Neural progenitor cell (in vitro differentiated cells): ENCODE measurements at regions not wholly inside any gene's neighbourhood (a gene's known extent, or its start where the extent isn't known, plus 50 kb on each side); places are given as distances from the start of the nearest gene placed in this dataset.

ENCODE experiments used
- DNase-seq: peaks from one replicate; pipeline ENCODE4 v3.0.0-alpha.2; 2016; ENCODE audit warnings: low spot score
- H2AFZ ChIP-seq: fragments of 200-600 bp; sonication (generic); replicated peaks from 2 replicates; pipeline ENCODE4 v1.6.1; 2016; ENCODE audit warnings: antibody characterized with exemption
- H3F3A ChIP-seq: fragments of 200-600 bp; sonication (generic); 2 replicates; pipeline ENCODE4 v1.6.1; 2016; ENCODE audit warnings: antibody characterized with exemption, low read depth
- H3K27ac ChIP-seq: fragments of 200-600 bp; sonication (generic); 2 replicates; pipeline ENCODE4 v1.5.1; 2016; ENCODE audit warnings: mild to moderate bottlenecking
- H3K27me3 ChIP-seq: fragments of 200-600 bp; sonication (generic); 2 replicates; pipeline ENCODE4 v1.6.1; 2016; ENCODE audit warnings: mild to moderate bottlenecking, moderate library complexity
- H3K36me3 ChIP-seq: fragments of 200-600 bp; sonication (generic); 2 replicates; pipeline ENCODE4 v1.5.1; 2016
- H3K4me1 ChIP-seq: fragments of 200-600 bp; sonication (generic); 2 replicates; pipeline ENCODE4 v1.6.1; 2016; ENCODE audit warnings: mixed run types
- H3K4me2 ChIP-seq: fragments of 200-600 bp; sonication (generic); 2 replicates; pipeline ENCODE4 v1.6.1; 2016
- H3K4me3 ChIP-seq: fragments of 200-600 bp; sonication (generic); 2 replicates; pipeline ENCODE4 v1.5.1; 2016
- H3K79me2 ChIP-seq: fragments of 200-600 bp; sonication (generic); 2 replicates; pipeline ENCODE4 v1.6.1; 2016; ENCODE audit warnings: low read depth
- H3K9ac ChIP-seq: fragments of 200-600 bp; sonication (generic); 2 replicates; pipeline ENCODE4 v1.6.1; 2016
- H3K9me3 ChIP-seq: fragments of 200-600 bp; sonication (generic); 2 replicates; pipeline ENCODE4 v1.5.1; 2016; ENCODE audit warnings: low read depth
- H4K20me1 ChIP-seq: fragments of 200-600 bp; sonication (generic); 2 replicates; pipeline ENCODE4 v1.6.1; 2016; ENCODE audit warnings: low read depth
- H3K27ac Mint-ChIP-seq: 3 replicates; pipeline ENCODE4 v1.8.0; 2021; ENCODE audit warnings: mixed read lengths
- H3K27me3 Mint-ChIP-seq: 2 replicates; pipeline ENCODE4 v1.8.0; 2022; ENCODE audit warnings: low read depth, mild to moderate bottlenecking, inconsistent platforms, moderate library complexity, mixed read lengths; ENCODE audit not compliant: insufficient read depth
- H3K36me3 Mint-ChIP-seq: 3 replicates; pipeline ENCODE4 v1.8.0; 2021; ENCODE audit warnings: mixed read lengths
- H3K4me1 Mint-ChIP-seq: 3 replicates; pipeline ENCODE4 v1.8.0; 2021; ENCODE audit warnings: mixed read lengths
- H3K4me3 Mint-ChIP-seq: 3 replicates; pipeline ENCODE4 v1.8.0; 2021; ENCODE audit warnings: mild to moderate bottlenecking, moderate library complexity, mixed read lengths
- H3K9me3 Mint-ChIP-seq: 3 replicates; pipeline ENCODE4 v1.8.0; 2020; ENCODE audit warnings: mixed read lengths
- EZH2 ChIP-seq: fragments of 200-600 bp; sonication (generic); IDR thresholded peaks from 2 replicates; pipeline ENCODE4 v1.6.1; 2017; ENCODE audit warnings: antibody characterized with exemption, mild to moderate bottlenecking, moderate library complexity
- EZH2phosphoT487 ChIP-seq: fragments of 200-600 bp; sonication (generic); IDR thresholded peaks from 2 replicates; pipeline ENCODE4 v1.6.1; 2017; ENCODE audit warnings: antibody characterized with exemption
- TF ChIP-seq, protein P1 (sequence below): fragments of 200-600 bp; sonication (generic); IDR thresholded peaks from 2 replicates; pipeline ENCODE4 v1.5.1; 2017; ENCODE audit warnings: antibody characterized with exemption, mild to moderate bottlenecking

DNA sequence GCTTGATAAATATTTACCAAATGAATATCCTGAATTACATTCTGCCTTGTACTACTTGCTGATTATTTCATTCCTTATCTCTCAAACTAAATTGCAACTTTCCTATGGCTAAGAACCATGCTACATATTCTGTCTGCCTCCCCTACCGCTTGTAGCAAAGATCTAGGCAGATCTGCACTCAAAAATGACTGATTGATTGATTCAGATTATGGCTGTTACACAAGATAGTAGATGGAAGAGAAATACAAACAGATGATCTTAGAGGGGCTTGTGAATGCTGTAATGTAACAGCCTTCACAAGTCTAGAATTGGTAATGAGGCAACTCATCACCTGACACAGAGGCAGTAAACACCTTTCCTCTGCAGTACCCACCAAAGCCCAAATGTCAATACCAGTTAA, 446.1 kb downstream of the PRELID2 start:
- H4K20me1 ChIP-seq, result no peaks in the 10 kb centered on the region
- H3K4me1 Mint-ChIP-seq, result no peaks in the 10 kb centered on the region

GRCh38 chr5:145385276-145385675, 449.9 kb downstream of the PRELID2 start:
- Mint-ChIP-seq H3K4me3 (no peak overlapping the region), H3K27ac (no peak overlapping the region), H3K27me3 (peaks cover under 1% of the 10 kb centered on the region), H3K36me3 (no peaks in the 10 kb centered on the region), H3K9me3 (peaks cover 12% of the 10 kb centered on the region), H3K4me1 (no peaks in the 10 kb centered on the region)
- H3K27ac ChIP-seq, result no peak overlapping the region
- peaks cover 8% of the 10 kb centered on the region for H3K9me3 ChIP-seq
- no peaks in the 10 kb centered on the region for H4K20me1 ChIP-seq
- H3K4me1 ChIP-seq, result no peaks in the 10 kb centered on the region
- no peak for DNase-seq
- no peak overlapping the region for H3K9ac ChIP-seq
- no peaks in the 10 kb centered on the region for H3K79me2 ChIP-seq
- no peak for TF ChIP-seq EZH2
- TF ChIP-seq EZH2phosphoT487, result no peak
- TF ChIP-seq, protein P1, sequence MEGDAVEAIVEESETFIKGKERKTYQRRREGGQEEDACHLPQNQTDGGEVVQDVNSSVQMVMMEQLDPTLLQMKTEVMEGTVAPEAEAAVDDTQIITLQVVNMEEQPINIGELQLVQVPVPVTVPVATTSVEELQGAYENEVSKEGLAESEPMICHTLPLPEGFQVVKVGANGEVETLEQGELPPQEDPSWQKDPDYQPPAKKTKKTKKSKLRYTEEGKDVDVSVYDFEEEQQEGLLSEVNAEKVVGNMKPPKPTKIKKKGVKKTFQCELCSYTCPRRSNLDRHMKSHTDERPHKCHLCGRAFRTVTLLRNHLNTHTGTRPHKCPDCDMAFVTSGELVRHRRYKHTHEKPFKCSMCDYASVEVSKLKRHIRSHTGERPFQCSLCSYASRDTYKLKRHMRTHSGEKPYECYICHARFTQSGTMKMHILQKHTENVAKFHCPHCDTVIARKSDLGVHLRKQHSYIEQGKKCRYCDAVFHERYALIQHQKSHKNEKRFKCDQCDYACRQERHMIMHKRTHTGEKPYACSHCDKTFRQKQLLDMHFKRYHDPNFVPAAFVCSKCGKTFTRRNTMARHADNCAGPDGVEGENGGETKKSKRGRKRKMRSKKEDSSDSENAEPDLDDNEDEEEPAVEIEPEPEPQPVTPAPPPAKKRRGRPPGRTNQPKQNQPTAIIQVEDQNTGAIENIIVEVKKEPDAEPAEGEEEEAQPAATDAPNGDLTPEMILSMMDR, result no peak
- no peaks in the 10 kb centered on the region for H3K36me3 ChIP-seq
- H2AFZ ChIP-seq, result no peak overlapping the region
- H3K27me3 ChIP-seq, result no peaks in the 10 kb centered on the region
- H3K4me3 ChIP-seq, result no peak overlapping the region
- H3K4me2 ChIP-seq, result no peak overlapping the region
- no peaks in the 10 kb centered on the region for H3F3A ChIP-seq

More for the DNA sequence above, 446.1 kb downstream of the PRELID2 start:
- Mint-ChIP-seq H3K27ac (no peak overlapping the region), H3K9me3 (peaks cover 2% of the 10 kb centered on the region), H3K36me3 (no peaks in the 10 kb centered on the region), H3K4me3 (no peak overlapping the region), H3K27me3 (no peaks in the 10 kb centered on the region)
- Histone ChIP-seq H3K4me2 (no peak overlapping the region), H3K9ac (no peak overlapping the region), H3K4me3 (no peak overlapping the region), H3K9me3 (no peaks in the 10 kb centered on the region), H3K4me1 (no peaks in the 10 kb centered on the region), H2AFZ (no peak overlapping the region), H3K27ac (no peak overlapping the region), H3K79me2 (no peaks in the 10 kb centered on the region), H3K36me3 (no peaks in the 10 kb centered on the region), H3K27me3 (no peaks in the 10 kb centered on the region), H3F3A (no peaks in the 10 kb centered on the region)
- DNase-seq, result no peak
- TF ChIP-seq EZH2 (no peak), EZH2phosphoT487 (no peak)
- TF ChIP-seq, protein P1, result no peak

GRCh38 chr5:145378226-145378625, 456.9 kb downstream of the PRELID2 start:
- Histone ChIP-seq H4K20me1 (no peaks in the 10 kb centered on the region), H3K4me2 (no peak overlapping the region), H3K27ac (no peak overlapping the region), H3K79me2 (no peaks in the 10 kb centered on the region), H2AFZ (no peak overlapping the region), H3K9me3 (peaks cover 11% of the 10 kb centered on the region), H3K27me3 (no peaks in the 10 kb centered on the region), H3K4me1 (no peaks in the 10 kb centered on the region), H3F3A (peaks cover 8% of the 10 kb centered on the region), H3K36me3 (peaks cover 3% of the 10 kb centered on the region), H3K9ac (no peak overlapping the region), H3K4me3 (no peak overlapping the region)
- H3K27me3 Mint-ChIP-seq, result peaks cover 15% of the 10 kb centered on the region
- H3K4me3 Mint-ChIP-seq, result no peak overlapping the region
- no peak overlapping the region for H3K27ac Mint-ChIP-seq
- H3K4me1 Mint-ChIP-seq, result no peaks in the 10 kb centered on the region
- no peak for TF ChIP-seq EZH2
- H3K9me3 Mint-ChIP-seq, result peaks cover 52% of the 10 kb centered on the region
- DNase-seq, result no peak
- H3K36me3 Mint-ChIP-seq, result no peaks in the 10 kb centered on the region

- Histone ChIP-seq H3K27me3 (no peaks in the 10 kb centered on the region), H2AFZ (no peak overlapping the region), H3K79me2 (no peaks in the 10 kb centered on the region), H3K4me1 (no peaks in the 10 kb centered on the region), H3K27ac (no peak overlapping the region), H3K9ac (no peak overlapping the region), H3K36me3 (peaks cover 3% of the 10 kb centered on the region), H4K20me1 (no peaks in the 10 kb centered on the region), H3K9me3 (peaks cover 8% of the 10 kb centered on the region), H3K4me3 (no peak overlapping the region), H3F3A (peaks cover 8% of the 10 kb centered on the region), H3K4me2 (no peak overlapping the region)
- DNase-seq, result no peak
- Mint-ChIP-seq H3K4me1 (no peaks in the 10 kb centered on the region), H3K27me3 (peaks cover 15% of the 10 kb centered on the region), H3K9me3 (peaks cover 45% of the 10 kb centered on the region), H3K4me3 (no peak overlapping the region), H3K27ac (no peak overlapping the region), H3K36me3 (no peaks in the 10 kb centered on the region)
- TF ChIP-seq EZH2phosphoT487, result no peak
- TF ChIP-seq, protein P1, result no peak
- TF ChIP-seq EZH2, result no peak
Observed at GRCh38 chr5:145375521-145375920, 459.6 kb downstream of the PRELID2 start.
